ENCODE measurements at regions not wholly inside any gene's neighbourhood (a gene's known extent, or its start where the extent isn't known, plus 50 kb on each side); places are given as distances from the start of the nearest gene placed in this dataset.

DNA sequence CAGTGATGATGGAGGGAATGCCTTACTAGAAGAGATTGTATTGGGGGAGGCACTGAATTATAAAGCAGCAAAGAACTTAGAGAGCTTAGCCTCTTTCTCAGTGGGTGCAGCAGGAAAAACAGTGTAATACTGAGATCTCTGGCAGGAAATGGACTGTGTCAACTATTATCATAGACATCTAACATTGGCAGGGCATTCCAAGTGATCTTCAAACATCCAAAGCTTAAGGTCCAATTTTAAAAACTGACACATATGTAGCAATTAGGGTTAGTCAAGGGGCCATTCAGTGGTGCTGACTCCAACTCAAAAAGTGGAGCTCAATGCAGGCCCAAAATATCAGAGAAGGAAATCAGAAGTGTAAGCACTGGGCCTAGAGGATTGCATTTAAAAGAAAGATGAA is 106.6 kb upstream of the DDX18 start:
- no peak for FAIRE-seq
- H3K27me3 ChIP-seq (ENCODE audit: control insufficient read depth in 2 of 2, insufficient read depth in 2 of 2, low read length in 2 of 2) = no peaks in the 10 kb centered on the region
- intact Hi-C loops (cut with micrococcal nuclease) = no loop called here
- H4K20me1 ChIP-seq (replicated peaks; ENCODE audit: control insufficient read depth, extremely low read depth, insufficient read depth, low read length) = no peaks in the 10 kb centered on the region
- DNase-seq (ENCODE audit: low read depth, low spot score) = no peak
- no peaks in the 10 kb centered on the region for H3K36me3 ChIP-seq (ENCODE audit: control insufficient read depth in 2 of 2, extremely low read depth in 1 of 2, insufficient read depth in 2 of 2, low read length in 2 of 2)
- no peak overlapping the region for H3K4me3 ChIP-seq (replicated peaks in 1 of 3; ENCODE audit: insufficient read depth in 1 of 3, low read depth in 1 of 3, low read length in 3 of 3)
- BruUV-seq (replicated peaks) = no TSS peak
- H3K4me2 ChIP-seq (ENCODE audit: insufficient read depth, low read length) = no peak overlapping the region
- H3K27ac ChIP-seq (ENCODE audit: insufficient read depth, low read depth, low read length) = no peak overlapping the region
- no peak overlapping the region for H2AFZ ChIP-seq (ENCODE audit: low read depth, low read length)
- H3K79me2 ChIP-seq (ENCODE audit: control insufficient read depth, insufficient read depth, low read length) = no peaks in the 10 kb centered on the region
- no peaks in the 10 kb centered on the region for H3K9me1 ChIP-seq (replicated peaks; ENCODE audit: control insufficient read depth, extremely low read depth, insufficient read depth, low read length)
- no peaks in the 10 kb centered on the region for H3K4me1 ChIP-seq (ENCODE audit: control insufficient read depth, extremely low read depth, insufficient read depth, low read length)
- TF ChIP-seq, protein P1, sequence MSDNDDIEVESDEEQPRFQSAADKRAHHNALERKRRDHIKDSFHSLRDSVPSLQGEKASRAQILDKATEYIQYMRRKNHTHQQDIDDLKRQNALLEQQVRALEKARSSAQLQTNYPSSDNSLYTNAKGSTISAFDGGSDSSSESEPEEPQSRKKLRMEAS (IDR thresholded peaks at IDR 0.05; ENCODE audit: insufficient read depth, insufficient read length) = no peak
- TF ChIP-seq FOS (IDR thresholded peaks at IDR 0.05; ENCODE audit: borderline replicate concordance, insufficient read depth, low read length) (no peak), GATA2 (IDR thresholded peaks at IDR 0.05; ENCODE audit: insufficient read depth, insufficient read length, low read depth, low read length) (no peak), POLR2A (IDR thresholded peaks at IDR 0.05; ENCODE audit: low read depth, low read length) (no peak), POLR2AphosphoS5 (IDR thresholded peaks at IDR 0.05; ENCODE audit: insufficient read depth, low read depth, low read length) (no peak), EZH2 (IDR thresholded peaks at IDR 0.05; ENCODE audit: borderline replicate concordance, low read depth, low read length, severe bottlenecking) (no peak), MYC (IDR thresholded peaks at IDR 0.05; ENCODE audit: low read depth, low read length) (no peak), JUN (IDR thresholded peaks at IDR 0.05; ENCODE audit: borderline replicate concordance, insufficient read depth, insufficient read length, low read depth) (no peak)
- TF ChIP-seq, protein P2, sequence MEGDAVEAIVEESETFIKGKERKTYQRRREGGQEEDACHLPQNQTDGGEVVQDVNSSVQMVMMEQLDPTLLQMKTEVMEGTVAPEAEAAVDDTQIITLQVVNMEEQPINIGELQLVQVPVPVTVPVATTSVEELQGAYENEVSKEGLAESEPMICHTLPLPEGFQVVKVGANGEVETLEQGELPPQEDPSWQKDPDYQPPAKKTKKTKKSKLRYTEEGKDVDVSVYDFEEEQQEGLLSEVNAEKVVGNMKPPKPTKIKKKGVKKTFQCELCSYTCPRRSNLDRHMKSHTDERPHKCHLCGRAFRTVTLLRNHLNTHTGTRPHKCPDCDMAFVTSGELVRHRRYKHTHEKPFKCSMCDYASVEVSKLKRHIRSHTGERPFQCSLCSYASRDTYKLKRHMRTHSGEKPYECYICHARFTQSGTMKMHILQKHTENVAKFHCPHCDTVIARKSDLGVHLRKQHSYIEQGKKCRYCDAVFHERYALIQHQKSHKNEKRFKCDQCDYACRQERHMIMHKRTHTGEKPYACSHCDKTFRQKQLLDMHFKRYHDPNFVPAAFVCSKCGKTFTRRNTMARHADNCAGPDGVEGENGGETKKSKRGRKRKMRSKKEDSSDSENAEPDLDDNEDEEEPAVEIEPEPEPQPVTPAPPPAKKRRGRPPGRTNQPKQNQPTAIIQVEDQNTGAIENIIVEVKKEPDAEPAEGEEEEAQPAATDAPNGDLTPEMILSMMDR (IDR thresholded peaks at IDR 0.05; ENCODE audit: extremely low read depth in 1 of 2, insufficient read depth in 1 of 2, low read depth in 1 of 2, low read length in 2 of 2) = no peak
- POLR2A ChIA-PET = no interaction called here
- CTCF ChIA-PET = no interaction called here
- H3K9ac ChIP-seq (replicated peaks; ENCODE audit: extremely low read depth, insufficient read depth, low read length) = no peak overlapping the region
- dilution Hi-C loops (cut with MboI; ENCODE audit: extremely low pct_ligation_motif_present, low sequenced_read_pairs) = no loop called here
- no peaks in the 10 kb centered on the region for H3K9me3 ChIP-seq (replicated peaks; ENCODE audit: control insufficient read depth, insufficient read depth, low read length)
